MM.1S (cell line): ENCODE measurements at regions not wholly inside any gene's neighbourhood (a gene's known extent, or its start where the extent isn't known, plus 50 kb on each side); places are given as distances from the start of the nearest gene placed in this dataset.
A peak's percentile ranks its signal among the peaks of the same experiment; 100 is the strongest.

Experiments used
- DNase-seq: peaks from one replicate; pipeline ENCODE4 v3.0.0-alpha.2; 2015
- H2AFZ ChIP-seq: fragments of 300-600 bp; sonication (generic); 2 replicates; pipeline ENCODE4 v1.6.0; 2016; ENCODE audit warnings: antibody characterized with exemption, low read length
- H3F3A ChIP-seq: fragments of 300-600 bp; sonication (generic); 2 replicates; pipeline ENCODE4 v1.6.1; 2016; ENCODE audit warnings: mild to moderate bottlenecking, antibody characterized with exemption, low read length, moderate library complexity, mixed read lengths; ENCODE audit not compliant: insufficient read depth
- H3K27ac ChIP-seq: fragments of 300-600 bp; sonication (generic); 2 replicates; pipeline ENCODE4 v1.5.1; 2016; ENCODE audit warnings: mild to moderate bottlenecking, low read length
- H3K27me3 ChIP-seq: fragments of 300-600 bp; sonication (generic); replicated peaks from 2 replicates; pipeline ENCODE4 v1.6.0; 2016; ENCODE audit warnings: low read length; ENCODE audit not compliant: insufficient read depth
- H3K36me3 ChIP-seq: fragments of 300-600 bp; sonication (generic); replicated peaks from 2 replicates; pipeline ENCODE4 v1.6.1; 2016; ENCODE audit warnings: mild to moderate bottlenecking, low read length, mixed read lengths; ENCODE audit not compliant: insufficient read depth
- H3K4me1 ChIP-seq: fragments of 300-600 bp; sonication (generic); 2 replicates; pipeline ENCODE4 v1.6.1; 2016; ENCODE audit warnings: low read length, mixed read lengths
- H3K4me2 ChIP-seq: fragments of 300-600 bp; sonication (generic); 2 replicates; pipeline ENCODE4 v1.6.0; 2016; ENCODE audit warnings: low read depth, low read length
- H3K4me3 ChIP-seq: fragments of 300-600 bp; sonication (generic); 2 replicates; pipeline ENCODE4 v1.5.1; 2016; ENCODE audit warnings: low read length, mixed read lengths
- H3K79me2 ChIP-seq: fragments of 300-600 bp; sonication (generic); 2 replicates; pipeline ENCODE4 v1.6.1; 2016; ENCODE audit warnings: mixed run types, low read length, mixed read lengths
- H3K9ac ChIP-seq: fragments of 300-600 bp; sonication (generic); 2 replicates; pipeline ENCODE4 v1.6.1; 2016; ENCODE audit warnings: low read length, mixed read lengths
- H3K9me2 ChIP-seq: fragments of 300-600 bp; sonication (generic); replicated peaks from 2 replicates; pipeline ENCODE4 v1.6.1; 2016; ENCODE audit warnings: mild to moderate bottlenecking, low read length, mixed read lengths; ENCODE audit not compliant: insufficient read depth
- H3K9me3 ChIP-seq: fragments of 300-600 bp; sonication (generic); replicated peaks from 2 replicates; pipeline ENCODE4 v1.6.1; 2016; ENCODE audit warnings: mild to moderate bottlenecking, low read length, mixed read lengths; ENCODE audit not compliant: insufficient read depth
- H4K20me1 ChIP-seq: fragments of 300-600 bp; sonication (generic); 2 replicates; pipeline ENCODE4 v1.6.1; 2016; ENCODE audit warnings: mild to moderate bottlenecking, low read length, moderate library complexity, mixed read lengths; ENCODE audit not compliant: insufficient read depth
- CTCF ChIP-seq: fragments of 300-600 bp; sonication (generic); IDR thresholded peaks from 2 replicates; pipeline ENCODE4 v1.5.1; 2016; ENCODE audit warnings: antibody characterized with exemption, low read length, mixed read lengths
- EZH2 ChIP-seq: fragments of 300-600 bp; sonication (generic); optimal IDR thresholded peaks from 2 replicates; pipeline ENCODE3; 2017; ENCODE audit warnings: low read depth, mild to moderate bottlenecking, antibody characterized with exemption, low read length, mixed read lengths
- EZH2phosphoT487 ChIP-seq: fragments of 300-600 bp; sonication (generic); IDR thresholded peaks from 2 replicates; pipeline ENCODE4 v1.6.1; 2018; ENCODE audit warnings: antibody characterized with exemption, low read length

DNA sequence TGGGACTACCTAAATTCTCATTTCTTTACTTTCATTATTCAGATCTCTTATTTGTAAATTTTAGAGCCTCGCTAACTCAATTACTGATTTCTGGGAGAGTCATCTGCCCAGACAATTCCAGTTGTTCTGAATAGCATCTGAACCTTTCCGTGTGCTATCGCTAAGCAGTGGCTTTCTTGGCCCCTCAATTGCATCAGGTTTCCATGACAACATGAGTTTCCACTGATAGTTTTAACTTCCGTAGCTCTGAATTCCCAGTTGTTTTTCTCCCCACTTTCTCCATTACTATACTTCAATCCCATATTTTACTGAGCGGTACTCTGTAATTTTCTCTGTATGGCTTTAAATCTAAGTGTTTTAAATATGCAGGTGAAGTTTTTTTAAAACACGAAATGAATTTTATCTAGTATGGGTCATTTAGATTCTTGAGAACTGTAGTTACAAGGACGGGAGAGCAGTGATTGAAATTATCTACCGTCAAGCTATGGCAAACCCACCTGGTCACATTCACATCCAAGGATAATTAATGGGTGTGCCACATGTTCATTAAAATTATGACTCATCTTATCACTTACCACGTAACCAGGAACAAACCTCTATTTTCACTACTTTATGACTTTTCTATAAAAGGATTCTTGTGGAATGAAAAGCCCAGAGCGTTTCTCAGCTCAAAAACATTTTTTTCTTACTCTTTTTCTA is 223.5 kb upstream of the PCSK5 start:
- no peak overlapping the region for H2AFZ ChIP-seq
- H3K79me2 ChIP-seq = no peaks in the 10 kb centered on the region
- no peaks in the 10 kb centered on the region for H3K27me3 ChIP-seq

DNA sequence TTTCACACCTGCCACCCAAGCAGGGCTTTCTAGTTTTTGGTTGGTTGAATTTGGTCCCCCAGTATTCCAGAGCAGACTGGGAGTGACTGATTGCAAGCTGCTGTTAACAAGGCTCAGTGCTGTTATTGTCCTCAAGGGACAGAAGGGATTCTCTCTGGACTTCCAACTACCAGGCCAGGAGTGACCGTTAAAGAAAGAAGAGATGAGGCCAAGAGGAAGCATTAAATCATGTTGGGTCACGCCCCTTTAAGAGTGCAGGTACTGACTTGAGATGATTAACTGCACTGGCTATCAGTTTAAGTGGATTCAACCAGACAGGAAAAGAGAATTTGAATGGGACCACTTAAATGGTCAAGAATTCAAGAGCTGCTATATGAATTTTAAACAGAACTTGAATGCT is 220.8 kb upstream of the PCSK5 start:
- Histone ChIP-seq H3K9me3 (no peaks in the 10 kb centered on the region), H3K4me3 (no peak overlapping the region), H2AFZ (no peak overlapping the region), H4K20me1 (no peaks in the 10 kb centered on the region), H3F3A (no peaks in the 10 kb centered on the region), H3K9ac (no peak overlapping the region), H3K27ac (no peak overlapping the region), H3K4me2 (no peak overlapping the region), H3K27me3 (no peaks in the 10 kb centered on the region), H3K9me2 (no peaks in the 10 kb centered on the region), H3K36me3 (no peaks in the 10 kb centered on the region), H3K79me2 (no peaks in the 10 kb centered on the region), H3K4me1 (peaks cover 11% of the 10 kb centered on the region; the same call in 1 of the 2 replicates)
- TF ChIP-seq CTCF (no peak), EZH2phosphoT487 (no peak)
- DNase-seq = no peak

More for the DNA sequence above, 223.5 kb upstream of the PCSK5 start:
- no peaks in the 10 kb centered on the region for H3K9me3 ChIP-seq
- no peaks in the 10 kb centered on the region for H3K36me3 ChIP-seq
- no peaks in the 10 kb centered on the region for H3F3A ChIP-seq
- peaks cover 6% of the 10 kb centered on the region; the same call in 1 of the 2 replicates for H3K4me1 ChIP-seq
- H3K27ac ChIP-seq = no peak overlapping the region
- TF ChIP-seq EZH2 = no peak
- TF ChIP-seq CTCF = no peak
- no peak for TF ChIP-seq EZH2phosphoT487
- H3K9me2 ChIP-seq = no peaks in the 10 kb centered on the region
- no peak overlapping the region for H3K4me2 ChIP-seq
- no peaks in the 10 kb centered on the region for H4K20me1 ChIP-seq
- H3K4me3 ChIP-seq = no peak overlapping the region
- H3K9ac ChIP-seq = no peak overlapping the region
- no peak for DNase-seq

DNA sequence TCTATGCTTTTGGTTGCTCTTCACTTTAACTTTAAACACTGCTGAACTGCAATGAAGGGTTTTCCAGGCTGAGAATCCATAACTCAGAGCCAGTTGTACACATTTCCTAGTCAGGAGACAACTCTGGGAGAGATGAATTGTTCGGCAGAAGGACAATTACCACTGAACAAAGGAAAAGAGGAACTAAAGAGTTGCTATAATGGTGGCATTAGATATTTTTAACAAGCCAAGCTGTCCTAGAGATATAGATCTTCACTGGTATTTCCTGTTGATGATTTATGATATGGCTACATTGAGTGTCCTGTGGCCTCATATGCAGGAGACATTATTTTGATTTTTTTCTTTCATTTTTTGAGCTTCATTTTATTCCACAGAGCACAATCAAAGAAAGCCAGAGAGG is 219.1 kb upstream of the PCSK5 start:
- no peaks in the 10 kb centered on the region for H3K9me2 ChIP-seq
- no peaks in the 10 kb centered on the region for H3K27me3 ChIP-seq
- DNase-seq = no peak
- no peak overlapping the region for H3K4me3 ChIP-seq
- no peak overlapping the region for H3K9ac ChIP-seq
- no peak overlapping the region for H3K27ac ChIP-seq
- no peaks in the 10 kb centered on the region for H3K79me2 ChIP-seq
- no peaks in the 10 kb centered on the region for H3K9me3 ChIP-seq
- H3K4me2 ChIP-seq = peak overlapping the region; percentile 21; the same call in 1 of the 2 replicates
- no peaks in the 10 kb centered on the region for H4K20me1 ChIP-seq
- no peaks in the 10 kb centered on the region for H3F3A ChIP-seq
- no peaks in the 10 kb centered on the region for H3K36me3 ChIP-seq
- no peak for TF ChIP-seq CTCF
- H3K4me1 ChIP-seq = peaks cover 11% of the 10 kb centered on the region; the same call in 1 of the 2 replicates
- H2AFZ ChIP-seq = no peak overlapping the region; the same call in 1 of the 2 replicates
